K562 (cell line): ENCODE measurements at regions not wholly inside any gene's neighbourhood (a gene's known extent, or its start where the extent isn't known, plus 50 kb on each side); places are given as distances from the start of the nearest gene placed in this dataset.

Experiments used
- FOXP1 ChIP-seq: sonication (generic); formaldehyde crosslinking; IDR thresholded peaks from 2 replicates; pipeline ENCODE4 v1.8.0; 2022; ENCODE audit warnings: mild to moderate bottlenecking, missing genetic modification reagents
- NFIX ChIP-seq: fragments of 250-450 bp; sonication (Bioruptor Pico); IDR thresholded peaks from 2 replicates; pipeline ENCODE4 v1.4.0; 2020; ENCODE audit warnings: low read depth, mild to moderate bottlenecking, moderate library complexity
- PHB ChIP-seq: fragments of 250-450 bp; sonication (Bioruptor Pico); IDR thresholded peaks from 2 replicates; pipeline ENCODE4 v1.5.0; 2021
- PML ChIP-seq: IDR thresholded peaks from 2 replicates; pipeline ENCODE4 v1.6.1; 2012; ENCODE audit warnings: low read length, inconsistent platforms
- SIRT6 ChIP-seq: IDR thresholded peaks from one replicate; pipeline ENCODE4 v1.6.1; 2012; ENCODE audit warnings: low read depth, mild to moderate bottlenecking, control low read depth, inconsistent platforms, low read length, moderate library complexity
- ZNF274 ChIP-seq: IDR thresholded peaks from 2 replicates; pipeline ENCODE4 v1.6.1; 2011; ENCODE audit warnings: low read depth, mild to moderate bottlenecking, low read length, moderate library complexity, borderline replicate concordance
- TF ChIP-seq, protein P1 (sequence below), 3 experiments: IDR thresholded peaks in 2 of 3; conservative IDR thresholded peaks in 1 of 3; 2 replicates each; pipeline ENCODE4 v1.5.1; 2011 to 2012; ENCODE audit warnings: low read length in 3 of 3, mild to moderate bottlenecking in 3 of 3, control low read depth in 2 of 3, improper control_type of control experiment in 1 of 3, inconsistent platforms in 1 of 3, low read depth in 1 of 3, mixed read lengths in 1 of 3, moderate library complexity in 1 of 3; ENCODE audit not compliant: insufficient read depth in 2 of 3
- TF ChIP-seq, protein P2 (sequence below): sonication (generic); formaldehyde crosslinking; IDR thresholded peaks from 2 replicates; pipeline ENCODE4 v1.8.0; 2023; ENCODE audit warnings: missing genetic modification reagents, mild to moderate bottlenecking, borderline replicate concordance
- TF ChIP-seq, protein P3 (sequence below): sonication (generic); formaldehyde crosslinking; IDR thresholded peaks from 2 replicates; pipeline ENCODE4 v1.8.0; 2022; ENCODE audit warnings: missing genetic modification reagents, mild to moderate bottlenecking, borderline replicate concordance
- TF ChIP-seq, protein P4 (sequence below): sonication (generic); formaldehyde crosslinking; IDR thresholded peaks from 2 replicates; pipeline ENCODE4 v1.8.0; 2022; ENCODE audit warnings: mild to moderate bottlenecking, missing genetic modification reagents, borderline replicate concordance
- TF ChIP-seq, protein P5 (sequence below): sonication (generic); formaldehyde crosslinking; IDR thresholded peaks from 2 replicates; pipeline ENCODE4 v1.8.1; 2022; ENCODE audit warnings: missing genetic modification reagents

DNA sequence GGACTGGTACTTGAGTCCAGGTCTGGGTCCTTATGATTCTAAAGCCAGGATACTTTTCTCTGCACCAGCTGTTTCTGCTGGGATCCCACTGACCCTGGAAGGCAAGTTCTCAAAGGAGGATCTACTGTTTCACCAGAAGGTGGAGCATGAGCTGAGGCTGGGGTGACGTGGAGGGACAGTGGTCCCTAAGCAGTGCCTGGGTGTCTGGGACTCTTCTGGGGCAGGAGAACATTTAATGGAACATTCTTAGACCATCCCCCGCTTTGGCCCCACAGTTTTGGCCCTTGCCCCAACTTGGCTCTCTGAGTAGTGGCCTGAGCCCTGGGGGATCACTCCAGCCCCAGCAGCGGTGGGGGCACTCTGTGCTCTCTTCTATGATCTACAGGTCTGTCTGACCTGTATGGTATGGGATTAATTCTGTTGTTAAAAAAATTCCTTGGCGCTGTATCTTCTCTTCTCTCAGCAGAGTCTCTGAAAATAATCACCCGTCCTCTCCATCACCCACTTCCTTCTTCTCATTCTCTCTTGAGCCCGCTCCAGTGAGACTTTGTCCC is 60.3 kb upstream of the CSF3R start:
- TF ChIP-seq NFIX (CRISPR knock-in tag) (no peak), PHB (CRISPR knock-in tag) (no peak), SIRT6 (no peak), ZNF274 (no peak), PML (no peak), FOXP1 (CRISPR knock-in tag) (no peak)
- TF ChIP-seq, protein P1, sequence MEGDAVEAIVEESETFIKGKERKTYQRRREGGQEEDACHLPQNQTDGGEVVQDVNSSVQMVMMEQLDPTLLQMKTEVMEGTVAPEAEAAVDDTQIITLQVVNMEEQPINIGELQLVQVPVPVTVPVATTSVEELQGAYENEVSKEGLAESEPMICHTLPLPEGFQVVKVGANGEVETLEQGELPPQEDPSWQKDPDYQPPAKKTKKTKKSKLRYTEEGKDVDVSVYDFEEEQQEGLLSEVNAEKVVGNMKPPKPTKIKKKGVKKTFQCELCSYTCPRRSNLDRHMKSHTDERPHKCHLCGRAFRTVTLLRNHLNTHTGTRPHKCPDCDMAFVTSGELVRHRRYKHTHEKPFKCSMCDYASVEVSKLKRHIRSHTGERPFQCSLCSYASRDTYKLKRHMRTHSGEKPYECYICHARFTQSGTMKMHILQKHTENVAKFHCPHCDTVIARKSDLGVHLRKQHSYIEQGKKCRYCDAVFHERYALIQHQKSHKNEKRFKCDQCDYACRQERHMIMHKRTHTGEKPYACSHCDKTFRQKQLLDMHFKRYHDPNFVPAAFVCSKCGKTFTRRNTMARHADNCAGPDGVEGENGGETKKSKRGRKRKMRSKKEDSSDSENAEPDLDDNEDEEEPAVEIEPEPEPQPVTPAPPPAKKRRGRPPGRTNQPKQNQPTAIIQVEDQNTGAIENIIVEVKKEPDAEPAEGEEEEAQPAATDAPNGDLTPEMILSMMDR (IDR thresholded peaks at IDR 0.05 in 2 of 3, conservative IDR thresholded peaks at IDR 0.05 in 1 of 3; ENCODE audit: insufficient read depth in 2 of 3, low read depth in 1 of 3, low read length in 3 of 3), result peak; percentile 49 to 71 (median 58)
- TF ChIP-seq, protein P2, sequence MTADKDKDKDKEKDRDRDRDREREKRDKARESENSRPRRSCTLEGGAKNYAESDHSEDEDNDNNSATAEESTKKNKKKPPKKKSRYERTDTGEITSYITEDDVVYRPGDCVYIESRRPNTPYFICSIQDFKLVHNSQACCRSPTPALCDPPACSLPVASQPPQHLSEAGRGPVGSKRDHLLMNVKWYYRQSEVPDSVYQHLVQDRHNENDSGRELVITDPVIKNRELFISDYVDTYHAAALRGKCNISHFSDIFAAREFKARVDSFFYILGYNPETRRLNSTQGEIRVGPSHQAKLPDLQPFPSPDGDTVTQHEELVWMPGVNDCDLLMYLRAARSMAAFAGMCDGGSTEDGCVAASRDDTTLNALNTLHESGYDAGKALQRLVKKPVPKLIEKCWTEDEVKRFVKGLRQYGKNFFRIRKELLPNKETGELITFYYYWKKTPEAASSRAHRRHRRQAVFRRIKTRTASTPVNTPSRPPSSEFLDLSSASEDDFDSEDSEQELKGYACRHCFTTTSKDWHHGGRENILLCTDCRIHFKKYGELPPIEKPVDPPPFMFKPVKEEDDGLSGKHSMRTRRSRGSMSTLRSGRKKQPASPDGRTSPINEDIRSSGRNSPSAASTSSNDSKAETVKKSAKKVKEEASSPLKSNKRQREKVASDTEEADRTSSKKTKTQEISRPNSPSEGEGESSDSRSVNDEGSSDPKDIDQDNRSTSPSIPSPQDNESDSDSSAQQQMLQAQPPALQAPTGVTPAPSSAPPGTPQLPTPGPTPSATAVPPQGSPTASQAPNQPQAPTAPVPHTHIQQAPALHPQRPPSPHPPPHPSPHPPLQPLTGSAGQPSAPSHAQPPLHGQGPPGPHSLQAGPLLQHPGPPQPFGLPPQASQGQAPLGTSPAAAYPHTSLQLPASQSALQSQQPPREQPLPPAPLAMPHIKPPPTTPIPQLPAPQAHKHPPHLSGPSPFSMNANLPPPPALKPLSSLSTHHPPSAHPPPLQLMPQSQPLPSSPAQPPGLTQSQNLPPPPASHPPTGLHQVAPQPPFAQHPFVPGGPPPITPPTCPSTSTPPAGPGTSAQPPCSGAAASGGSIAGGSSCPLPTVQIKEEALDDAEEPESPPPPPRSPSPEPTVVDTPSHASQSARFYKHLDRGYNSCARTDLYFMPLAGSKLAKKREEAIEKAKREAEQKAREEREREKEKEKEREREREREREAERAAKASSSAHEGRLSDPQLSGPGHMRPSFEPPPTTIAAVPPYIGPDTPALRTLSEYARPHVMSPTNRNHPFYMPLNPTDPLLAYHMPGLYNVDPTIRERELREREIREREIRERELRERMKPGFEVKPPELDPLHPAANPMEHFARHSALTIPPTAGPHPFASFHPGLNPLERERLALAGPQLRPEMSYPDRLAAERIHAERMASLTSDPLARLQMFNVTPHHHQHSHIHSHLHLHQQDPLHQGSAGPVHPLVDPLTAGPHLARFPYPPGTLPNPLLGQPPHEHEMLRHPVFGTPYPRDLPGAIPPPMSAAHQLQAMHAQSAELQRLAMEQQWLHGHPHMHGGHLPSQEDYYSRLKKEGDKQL (CRISPR knock-in tag), result no peak
- TF ChIP-seq, protein P3, sequence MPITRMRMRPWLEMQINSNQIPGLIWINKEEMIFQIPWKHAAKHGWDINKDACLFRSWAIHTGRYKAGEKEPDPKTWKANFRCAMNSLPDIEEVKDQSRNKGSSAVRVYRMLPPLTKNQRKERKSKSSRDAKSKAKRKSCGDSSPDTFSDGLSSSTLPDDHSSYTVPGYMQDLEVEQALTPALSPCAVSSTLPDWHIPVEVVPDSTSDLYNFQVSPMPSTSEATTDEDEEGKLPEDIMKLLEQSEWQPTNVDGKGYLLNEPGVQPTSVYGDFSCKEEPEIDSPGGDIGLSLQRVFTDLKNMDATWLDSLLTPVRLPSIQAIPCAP (CRISPR knock-in tag), result no peak
- TF ChIP-seq, protein P4, sequence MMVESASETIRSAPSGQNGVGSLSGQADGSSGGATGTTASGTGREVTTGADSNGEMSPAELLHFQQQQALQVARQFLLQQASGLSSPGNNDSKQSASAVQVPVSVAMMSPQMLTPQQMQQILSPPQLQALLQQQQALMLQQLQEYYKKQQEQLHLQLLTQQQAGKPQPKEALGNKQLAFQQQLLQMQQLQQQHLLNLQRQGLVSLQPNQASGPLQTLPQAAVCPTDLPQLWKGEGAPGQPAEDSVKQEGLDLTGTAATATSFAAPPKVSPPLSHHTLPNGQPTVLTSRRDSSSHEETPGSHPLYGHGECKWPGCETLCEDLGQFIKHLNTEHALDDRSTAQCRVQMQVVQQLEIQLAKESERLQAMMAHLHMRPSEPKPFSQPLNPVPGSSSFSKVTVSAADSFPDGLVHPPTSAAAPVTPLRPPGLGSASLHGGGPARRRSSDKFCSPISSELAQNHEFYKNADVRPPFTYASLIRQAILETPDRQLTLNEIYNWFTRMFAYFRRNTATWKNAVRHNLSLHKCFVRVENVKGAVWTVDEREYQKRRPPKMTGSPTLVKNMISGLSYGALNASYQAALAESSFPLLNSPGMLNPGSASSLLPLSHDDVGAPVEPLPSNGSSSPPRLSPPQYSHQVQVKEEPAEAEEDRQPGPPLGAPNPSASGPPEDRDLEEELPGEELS (CRISPR knock-in tag), result no peak
- TF ChIP-seq, protein P5, sequence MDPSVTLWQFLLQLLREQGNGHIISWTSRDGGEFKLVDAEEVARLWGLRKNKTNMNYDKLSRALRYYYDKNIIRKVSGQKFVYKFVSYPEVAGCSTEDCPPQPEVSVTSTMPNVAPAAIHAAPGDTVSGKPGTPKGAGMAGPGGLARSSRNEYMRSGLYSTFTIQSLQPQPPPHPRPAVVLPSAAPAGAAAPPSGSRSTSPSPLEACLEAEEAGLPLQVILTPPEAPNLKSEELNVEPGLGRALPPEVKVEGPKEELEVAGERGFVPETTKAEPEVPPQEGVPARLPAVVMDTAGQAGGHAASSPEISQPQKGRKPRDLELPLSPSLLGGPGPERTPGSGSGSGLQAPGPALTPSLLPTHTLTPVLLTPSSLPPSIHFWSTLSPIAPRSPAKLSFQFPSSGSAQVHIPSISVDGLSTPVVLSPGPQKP (CRISPR knock-in tag), result no peak
